GM21619 (cell line): ENCODE measurements at regions not wholly inside any gene's neighbourhood (a gene's known extent, or its start where the extent isn't known, plus 50 kb on each side); places are given as distances from the start of the nearest gene placed in this dataset.

Experiments used
- ATAC-seq: cut with Tn5 transposase; IDR thresholded peaks from one replicate; pipeline ENCODE4 v1.9.1; 2021; ENCODE audit not compliant: unreplicated experiment

DNA sequence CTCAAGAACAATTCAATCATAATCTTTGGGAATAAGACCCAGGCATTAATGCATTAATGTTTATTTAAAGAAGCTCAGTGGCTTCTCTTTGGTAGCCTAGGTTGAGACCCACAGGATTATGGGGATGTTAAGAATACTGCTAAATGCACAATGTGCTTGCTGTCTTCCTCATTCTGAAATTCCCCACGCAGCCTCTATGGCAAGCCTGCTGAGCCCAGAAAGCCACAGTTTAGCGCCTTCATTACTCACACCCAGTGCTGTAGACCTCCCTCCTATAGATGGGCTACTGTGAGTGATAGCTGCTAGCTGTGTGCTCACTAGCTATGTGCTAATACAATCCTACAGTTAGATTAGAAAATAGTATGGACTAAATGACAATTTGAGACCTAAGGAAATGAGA is 90.6 kb downstream of the TNFSF13B start:
- no peak for ATAC-seq

DNA sequence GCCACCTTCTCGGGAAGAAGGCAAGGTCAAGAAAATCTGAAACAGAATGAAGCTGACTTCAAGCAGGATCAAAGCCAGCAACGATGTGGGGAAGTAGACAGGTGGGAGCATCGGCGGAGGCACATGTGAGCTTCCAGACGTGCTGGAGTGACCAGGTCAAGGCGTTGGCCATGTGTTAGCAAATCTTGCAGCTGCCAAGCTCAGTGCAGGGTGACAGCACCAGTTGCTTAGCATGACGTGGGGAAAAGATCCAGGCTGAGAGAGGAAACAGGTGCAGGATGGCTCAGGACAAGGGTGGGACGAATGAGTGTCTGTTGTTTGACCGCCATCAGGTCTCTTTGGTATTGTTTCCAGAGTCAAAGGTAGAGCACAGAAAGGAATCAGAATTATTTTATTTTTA is 92.3 kb downstream of the TNFSF13B start:
- ATAC-seq, result no peak

DNA sequence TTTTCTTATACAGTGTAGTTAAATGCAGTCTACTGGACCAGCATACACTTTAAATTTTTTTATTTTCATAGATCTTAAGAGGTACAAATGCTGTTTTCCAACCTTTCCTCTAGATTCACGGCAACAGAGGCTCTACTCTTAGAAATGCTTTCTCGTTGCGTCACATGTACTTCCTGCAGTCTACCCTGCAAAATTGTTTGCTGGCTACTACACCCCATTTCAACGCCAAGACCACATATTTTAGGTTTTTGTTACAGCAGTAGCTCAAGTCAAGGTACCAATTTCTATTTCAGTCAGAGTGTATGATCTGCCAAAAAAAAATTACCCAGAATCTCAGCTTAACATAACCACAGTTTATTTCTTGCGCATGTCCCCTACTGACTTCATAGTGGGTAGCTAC is 94.1 kb downstream of the TNFSF13B start:
- ATAC-seq, result no peak

DNA sequence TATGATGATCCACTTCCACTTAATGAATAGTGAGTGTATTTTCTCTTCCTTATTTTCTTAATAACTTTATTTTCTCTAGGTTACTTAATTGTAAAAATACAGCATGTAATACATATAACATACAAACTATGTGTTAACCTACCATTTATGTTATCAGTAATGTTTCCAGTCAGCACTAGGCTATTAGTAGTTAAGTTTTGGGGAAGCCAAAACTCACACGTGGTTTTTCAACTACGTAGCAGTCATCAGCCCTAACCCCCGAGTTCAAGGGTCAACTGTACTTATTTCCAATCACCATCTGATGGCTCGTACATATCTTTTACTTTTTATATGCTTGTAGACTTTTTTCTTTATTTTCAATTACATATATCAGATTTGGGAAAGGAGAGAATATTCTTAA is 95.7 kb downstream of the TNFSF13B start:
- no peak for ATAC-seq

DNA sequence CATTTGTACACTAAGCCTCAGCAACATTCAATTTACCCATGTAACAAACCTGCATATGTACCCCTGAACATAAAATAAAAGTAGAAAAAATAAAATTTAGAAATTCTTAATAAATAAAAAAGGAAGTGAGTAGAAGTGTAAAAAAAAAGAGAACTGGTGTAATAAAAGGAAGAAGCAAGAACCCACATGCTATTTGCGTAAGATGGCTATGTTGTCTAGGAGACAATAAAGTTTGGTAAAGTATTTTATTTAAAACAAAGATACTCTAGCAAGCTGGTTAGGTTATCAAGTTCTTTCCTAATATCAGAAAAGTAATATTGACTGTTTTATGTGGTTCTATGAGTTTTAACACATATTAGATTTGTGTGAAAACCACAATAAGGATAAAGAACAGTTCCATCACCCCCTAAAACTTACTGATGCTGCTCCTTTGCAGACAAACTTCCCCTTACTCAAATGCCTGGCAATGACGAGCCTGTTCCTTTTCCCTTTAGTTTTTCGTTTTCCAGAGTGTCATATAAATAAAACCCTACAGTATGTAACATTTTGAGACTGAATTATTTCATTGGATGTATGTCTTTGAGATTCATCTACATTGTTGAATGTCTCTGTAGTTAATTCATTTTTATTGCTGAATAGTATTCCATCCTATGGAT is 98.9 kb downstream of the TNFSF13B start:
- ATAC-seq, result no peak

DNA sequence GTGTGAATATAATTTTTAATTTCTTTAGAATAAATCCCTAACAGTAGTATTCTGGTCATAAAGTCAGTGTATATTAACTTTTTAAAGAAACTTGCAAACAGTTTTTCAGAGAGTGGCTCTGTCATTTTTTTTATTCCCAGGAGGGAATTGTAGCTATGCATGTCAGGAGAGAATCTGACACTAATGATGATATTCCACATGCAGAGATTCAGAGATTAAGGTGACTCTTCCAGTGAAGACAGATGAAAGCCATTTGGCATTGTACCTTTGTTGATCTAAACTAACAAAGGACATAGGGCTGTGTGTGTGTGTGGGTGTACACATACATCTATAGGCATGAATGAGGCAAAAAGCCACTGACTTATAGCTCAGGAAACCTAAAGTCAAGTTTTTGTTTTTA is 99.9 kb downstream of the TNFSF13B start:
- ATAC-seq, result no peak

DNA sequence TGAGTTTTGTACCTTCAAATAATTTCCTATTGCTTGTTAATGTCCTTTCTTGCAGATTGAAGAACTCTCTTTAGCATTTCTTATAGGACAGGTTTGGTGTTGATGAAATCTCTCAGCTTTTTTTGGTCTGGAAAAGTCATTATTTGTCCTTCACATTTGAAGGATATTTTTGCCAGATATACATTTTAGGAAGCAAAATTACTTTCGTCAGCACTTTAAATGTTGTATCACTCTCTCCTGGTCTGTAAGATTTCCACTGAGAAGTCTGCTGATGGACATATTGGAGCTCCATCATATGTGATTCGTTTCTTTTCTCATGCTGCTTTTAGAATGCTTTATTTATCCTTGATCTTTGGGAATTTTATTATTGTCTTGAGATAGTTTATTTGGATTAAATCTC is 105.5 kb downstream of the TNFSF13B start:
- no peak for ATAC-seq

DNA sequence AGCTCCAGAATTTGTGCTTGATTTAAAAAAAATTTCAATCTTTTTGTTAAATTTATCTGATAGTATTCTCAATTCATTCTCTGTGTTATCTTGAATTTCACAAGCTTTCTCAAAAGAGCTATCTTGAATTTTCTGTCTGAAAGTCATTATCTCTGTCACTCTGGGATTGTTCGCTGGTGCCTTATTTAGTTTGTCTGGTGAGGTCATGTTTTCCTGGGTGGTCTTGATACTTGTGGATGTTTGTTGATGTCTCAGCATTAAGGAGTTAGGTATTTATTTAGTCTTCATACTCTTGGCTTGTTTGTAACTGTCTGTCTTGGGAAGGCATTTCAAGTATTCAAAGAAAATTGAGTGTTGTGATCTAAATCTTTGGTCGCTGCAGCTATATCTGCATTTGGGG is 106.3 kb downstream of the TNFSF13B start:
- ATAC-seq, result no peak

DNA sequence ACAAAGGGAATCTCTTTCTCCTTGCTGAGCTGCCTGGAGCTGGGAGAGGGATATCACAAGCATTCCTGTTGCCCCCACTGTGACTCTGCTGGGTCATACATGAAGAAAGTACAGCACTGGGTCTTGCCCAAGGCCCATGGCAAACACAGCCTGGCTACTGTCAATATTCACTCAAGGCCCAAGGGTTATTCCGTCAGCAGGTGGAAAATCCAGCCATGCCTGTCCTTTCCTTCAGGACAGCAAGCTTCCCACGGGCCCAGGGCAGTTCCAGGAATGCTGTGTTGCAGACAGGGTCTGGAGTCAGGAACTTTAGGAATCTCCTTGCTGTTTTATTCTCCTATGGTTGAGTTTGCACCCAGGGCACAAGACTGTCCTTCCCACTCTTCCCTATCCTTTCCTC is 106.8 kb downstream of the TNFSF13B start:
- ATAC-seq, result no peak

DNA sequence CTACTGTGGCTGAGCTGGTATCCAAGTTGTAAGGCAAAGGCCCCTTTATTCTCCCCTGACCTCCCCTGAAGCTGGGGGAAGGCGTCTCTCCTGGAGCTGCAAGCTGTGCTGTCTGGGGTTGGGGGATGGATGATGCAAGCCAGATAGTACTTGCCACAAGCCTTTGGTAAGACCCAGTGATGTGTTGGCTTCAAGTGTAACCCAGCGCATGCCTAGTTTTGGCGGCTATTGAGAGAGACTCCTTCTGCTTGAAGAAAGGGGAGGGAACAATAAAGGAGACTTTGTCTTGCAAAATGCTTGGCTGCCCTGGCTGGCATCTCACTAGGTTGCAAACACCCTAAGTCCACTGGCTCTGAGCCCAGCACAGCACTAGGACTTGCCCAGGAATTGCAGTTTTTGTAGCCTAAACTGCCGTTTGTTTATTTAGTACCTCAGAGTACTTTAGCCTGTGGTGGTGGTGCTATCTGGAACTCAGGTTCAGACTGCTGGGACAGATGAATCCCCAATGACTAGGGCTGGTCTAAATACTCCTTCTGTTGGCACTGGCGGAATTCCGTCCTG is 108.2 kb downstream of the TNFSF13B start:
- no peak for ATAC-seq

DNA sequence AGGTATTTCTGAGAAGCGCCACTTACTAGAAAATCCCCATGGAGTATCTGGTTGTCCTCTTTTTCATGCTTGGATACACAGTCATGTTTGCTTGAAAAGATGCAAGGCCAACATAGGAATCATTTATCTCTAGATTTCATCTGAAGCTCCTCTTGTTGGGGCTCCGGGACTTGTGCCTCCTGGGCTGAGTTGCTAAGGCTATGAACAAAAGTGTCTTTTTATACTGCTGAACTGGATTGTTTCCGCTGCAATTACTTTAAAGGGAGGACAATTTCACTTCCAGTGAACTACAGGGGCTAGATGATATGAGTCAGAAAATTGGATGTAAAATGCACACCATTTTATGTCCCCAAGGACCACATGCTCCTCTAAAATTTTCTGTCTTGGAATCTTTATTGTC is 114.1 kb downstream of the TNFSF13B start:
- no peak for ATAC-seq

DNA sequence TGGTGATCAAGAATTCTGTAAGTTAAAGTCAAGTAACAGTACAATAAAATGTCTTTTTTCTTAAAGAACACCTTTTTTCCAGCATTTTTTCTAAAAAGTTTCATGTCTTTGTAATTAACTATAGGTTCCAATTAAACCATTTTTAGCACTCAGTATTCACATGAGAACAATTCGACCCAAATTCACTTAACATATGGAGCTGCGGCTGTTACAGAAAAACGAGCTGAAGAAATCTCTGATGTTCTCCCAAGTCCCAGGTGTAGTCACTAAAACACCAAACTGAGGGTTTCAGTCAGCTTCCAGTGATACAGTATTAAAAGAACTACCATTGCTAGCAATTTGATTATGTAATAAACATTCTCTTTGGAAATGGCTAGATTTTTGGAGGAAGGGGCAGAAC is 117.6 kb downstream of the TNFSF13B start:
- no peak for ATAC-seq

DNA sequence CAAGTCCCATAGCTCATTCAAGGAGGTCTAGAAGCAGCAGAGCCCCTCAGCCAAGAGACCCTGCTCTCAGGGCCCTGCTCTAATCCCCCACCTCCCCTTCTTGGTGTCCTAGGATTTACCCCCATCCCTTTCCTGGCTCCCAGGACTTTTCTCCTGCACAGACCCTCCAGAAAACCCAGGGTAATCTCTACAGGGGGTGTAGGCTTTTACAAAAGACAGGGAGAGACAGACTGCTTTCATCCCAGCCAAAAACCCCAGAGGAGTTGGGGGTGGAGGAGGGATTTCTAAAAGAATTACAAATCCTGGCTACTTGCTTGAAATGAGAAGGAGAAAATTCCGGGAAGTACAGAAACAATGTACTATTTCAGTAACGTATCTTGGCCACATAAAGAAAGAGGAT is 133.3 kb downstream of the TNFSF13B start:
- no peak for ATAC-seq

DNA sequence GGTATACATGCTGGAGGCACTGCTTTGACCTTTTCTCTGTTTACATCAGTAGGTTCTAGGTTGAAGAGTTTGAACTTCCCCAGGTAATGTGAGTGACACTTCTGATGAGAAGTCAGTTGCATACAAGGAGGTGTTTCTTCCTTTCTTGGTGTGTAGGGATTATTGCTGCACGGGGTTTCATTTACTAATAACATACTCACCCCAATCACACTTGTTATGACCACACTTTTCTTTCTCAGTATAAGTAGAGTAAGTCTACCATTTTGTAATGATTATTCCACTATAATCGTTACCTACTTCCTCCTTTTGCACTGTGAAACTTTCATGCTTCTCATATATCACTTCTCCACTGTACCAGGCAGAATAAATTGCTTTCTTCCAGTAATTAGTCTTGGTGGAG is 138.0 kb downstream of the TNFSF13B start:
- ATAC-seq, result peak; percentile 57

DNA sequence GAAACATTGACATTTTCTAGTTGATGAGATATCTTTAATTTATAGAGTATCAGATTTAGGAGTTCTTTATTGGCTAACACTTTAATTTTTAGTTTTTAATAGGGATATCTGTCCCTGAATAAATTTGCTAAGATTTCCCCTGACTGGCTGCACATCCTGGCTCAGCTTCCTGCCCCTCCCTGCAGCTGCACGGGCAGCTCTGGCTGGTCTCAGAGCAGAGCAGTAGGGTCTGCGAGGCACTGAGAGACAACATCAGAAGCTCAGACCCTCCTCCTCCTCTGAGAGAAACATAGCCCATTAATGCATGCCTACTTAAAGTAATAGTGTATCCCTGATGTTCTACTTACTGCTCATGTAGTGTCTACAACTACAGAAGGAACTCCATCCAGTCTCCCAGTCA is 139.2 kb downstream of the TNFSF13B start:
- no peak for ATAC-seq

DNA sequence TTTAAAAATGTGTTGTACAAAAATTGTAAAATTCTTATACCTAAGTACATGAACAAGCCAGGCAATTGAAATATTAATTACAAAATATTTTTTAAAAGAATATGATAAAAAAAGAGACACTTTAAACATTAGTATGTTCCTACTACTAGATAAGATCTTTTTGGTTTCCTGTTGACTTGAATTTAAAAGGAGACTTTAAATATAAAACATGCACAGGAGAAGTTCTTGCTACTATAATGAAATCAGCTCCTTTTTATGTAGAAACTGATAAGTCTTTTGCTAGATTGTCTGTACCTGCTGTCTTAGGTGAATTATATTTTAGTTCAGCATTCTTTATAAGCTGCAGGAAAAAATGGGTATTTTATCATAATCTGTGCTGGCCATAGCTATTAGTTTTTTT is 140.2 kb downstream of the TNFSF13B start:
- no peak for ATAC-seq

DNA sequence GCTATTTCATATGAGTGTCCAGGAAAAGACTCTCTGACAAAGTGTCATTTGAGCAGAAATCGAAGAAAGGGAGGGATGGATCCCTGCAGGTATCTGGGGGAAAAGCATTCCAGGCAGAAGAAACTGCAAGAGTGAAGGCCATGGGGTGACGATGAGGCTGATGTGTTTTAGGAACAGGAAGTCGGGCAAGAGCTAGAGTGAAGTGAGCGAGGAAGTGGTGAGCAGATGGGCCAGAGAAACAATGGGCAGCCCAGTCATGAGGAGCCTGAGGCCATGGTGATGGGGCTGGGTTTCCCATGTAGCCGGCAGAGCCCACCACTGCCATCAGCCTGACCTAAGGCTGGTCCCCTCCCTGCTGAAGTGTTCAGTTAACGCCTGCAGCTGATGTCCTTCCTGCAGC is 150.2 kb downstream of the TNFSF13B start:
- no peak for ATAC-seq

DNA sequence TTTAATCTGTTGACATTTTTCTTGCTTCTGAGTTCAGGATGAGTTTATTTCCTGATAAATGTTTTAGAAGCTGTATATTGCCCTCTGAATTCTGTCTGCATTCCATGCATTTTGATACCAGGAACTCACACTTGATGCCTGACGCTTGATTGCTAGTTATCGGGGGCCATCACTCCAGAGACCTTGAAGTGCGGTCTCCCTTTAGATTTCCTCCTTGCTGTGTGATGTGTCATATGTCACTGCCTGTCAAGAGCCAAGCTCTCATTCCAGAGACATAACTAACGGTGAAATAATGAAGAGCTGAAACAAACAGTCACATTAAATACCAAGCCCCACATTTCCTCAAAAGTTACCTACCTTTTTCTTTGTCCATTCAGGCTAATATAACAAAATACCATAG is 155.5 kb downstream of the TNFSF13B start:
- no peak for ATAC-seq

DNA sequence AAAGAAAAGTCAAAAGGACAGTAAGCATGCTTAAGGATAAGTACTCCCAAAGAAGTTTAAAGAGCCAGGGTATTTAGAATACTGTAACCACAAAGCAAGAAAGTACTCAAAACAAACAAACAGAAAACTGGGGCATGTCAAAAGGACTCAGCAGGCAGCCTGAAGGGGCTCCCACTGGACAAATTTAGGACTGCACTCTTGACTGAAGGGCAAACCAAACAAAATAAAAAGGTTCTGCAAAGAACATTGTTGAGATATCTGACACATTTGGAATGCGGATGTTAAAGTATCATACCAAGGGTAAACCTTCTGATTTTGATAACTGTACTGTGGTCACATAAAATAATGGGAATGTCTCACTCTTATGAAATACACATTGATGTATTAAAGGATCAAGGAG is 157.4 kb downstream of the TNFSF13B start:
- no peak for ATAC-seq

DNA sequence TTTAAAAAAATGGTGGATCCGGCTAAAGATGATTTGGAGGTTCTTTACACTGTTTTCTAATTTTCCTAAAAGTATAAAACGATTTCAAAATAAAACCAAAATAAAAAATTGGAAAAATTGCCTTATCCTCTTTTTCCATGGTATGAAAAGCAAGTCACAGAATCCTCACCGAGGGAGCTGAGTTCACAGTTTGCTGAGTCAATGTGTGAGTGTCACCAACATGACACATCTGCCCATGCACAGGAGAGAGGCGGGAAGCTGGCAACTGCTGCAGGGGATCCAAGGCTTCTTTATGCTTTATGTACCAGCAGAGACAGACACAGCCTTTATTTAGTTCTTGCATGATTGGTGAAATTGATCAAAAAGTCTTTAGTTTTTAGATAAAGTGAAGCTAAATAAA is 157.8 kb downstream of the TNFSF13B start:
- no peak for ATAC-seq

DNA sequence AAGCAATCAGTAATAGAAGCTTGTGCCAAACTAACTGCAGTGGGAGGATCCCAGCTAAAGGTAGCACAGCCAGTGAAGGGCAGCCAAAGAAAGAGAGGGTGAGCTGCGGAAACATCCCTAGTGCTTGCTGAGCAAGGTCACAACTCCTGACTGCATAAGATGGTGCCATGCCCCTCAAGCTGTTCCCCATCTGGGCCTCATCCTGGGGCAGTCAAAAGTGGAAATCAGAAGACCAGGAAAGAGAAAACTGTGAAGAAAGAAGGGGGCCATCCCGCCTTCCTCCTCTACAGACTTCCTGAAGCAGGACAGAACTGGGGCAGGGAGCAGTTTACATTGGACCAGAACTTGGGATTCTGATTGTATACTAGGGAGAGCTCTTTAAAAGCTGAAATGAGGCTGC is 159.2 kb downstream of the TNFSF13B start:
- ATAC-seq, result no peak

DNA sequence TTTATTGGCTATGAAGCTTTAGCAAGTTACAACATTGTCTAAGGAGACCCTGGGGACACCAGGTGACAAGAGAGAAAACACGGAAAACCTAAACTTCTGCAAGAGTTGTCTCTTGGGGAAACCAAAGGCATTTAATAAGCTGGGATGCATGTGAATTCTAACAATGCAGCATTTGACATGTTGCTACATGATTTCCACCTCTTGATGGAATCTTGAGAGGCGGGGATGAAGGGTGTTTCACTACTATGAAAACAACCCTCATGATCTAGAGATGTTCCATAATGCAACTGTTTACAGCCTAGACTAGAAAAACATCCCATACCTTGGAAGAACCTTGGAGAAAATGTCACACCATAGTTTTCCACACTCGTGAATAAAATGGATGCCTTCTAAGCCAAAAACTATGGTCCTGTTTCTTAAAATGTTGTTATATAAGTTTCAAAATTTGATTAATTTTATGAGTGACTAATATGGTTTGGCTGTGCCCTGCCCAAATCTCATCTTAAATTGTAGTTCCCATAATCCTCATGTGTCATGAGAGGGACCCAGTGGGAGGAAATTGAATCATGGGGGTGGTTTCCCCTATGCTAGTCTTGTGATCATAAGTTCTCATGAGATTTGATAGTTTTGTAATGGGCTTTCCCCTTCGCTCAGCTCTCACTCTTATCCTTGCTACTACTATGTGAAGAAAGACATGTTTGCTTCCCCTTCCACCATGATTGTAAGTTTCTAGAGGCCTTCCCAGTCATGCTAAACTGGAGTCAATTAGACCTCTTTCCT is 164.6 kb downstream of the TNFSF13B start:
- ATAC-seq, result no peak
